NCI-H748 (cell line): ENCODE measurements at regions not wholly inside any gene's neighbourhood (a gene's known extent, or its start where the extent isn't known, plus 50 kb on each side); places are given as distances from the start of the nearest gene placed in this dataset.

Experiments used
- DNase-seq: peaks from one replicate; lab custom pipeline; 2025; ENCODE audit not compliant: unreplicated experiment; lab: John Stamatoyannopoulos, UW

DNA sequence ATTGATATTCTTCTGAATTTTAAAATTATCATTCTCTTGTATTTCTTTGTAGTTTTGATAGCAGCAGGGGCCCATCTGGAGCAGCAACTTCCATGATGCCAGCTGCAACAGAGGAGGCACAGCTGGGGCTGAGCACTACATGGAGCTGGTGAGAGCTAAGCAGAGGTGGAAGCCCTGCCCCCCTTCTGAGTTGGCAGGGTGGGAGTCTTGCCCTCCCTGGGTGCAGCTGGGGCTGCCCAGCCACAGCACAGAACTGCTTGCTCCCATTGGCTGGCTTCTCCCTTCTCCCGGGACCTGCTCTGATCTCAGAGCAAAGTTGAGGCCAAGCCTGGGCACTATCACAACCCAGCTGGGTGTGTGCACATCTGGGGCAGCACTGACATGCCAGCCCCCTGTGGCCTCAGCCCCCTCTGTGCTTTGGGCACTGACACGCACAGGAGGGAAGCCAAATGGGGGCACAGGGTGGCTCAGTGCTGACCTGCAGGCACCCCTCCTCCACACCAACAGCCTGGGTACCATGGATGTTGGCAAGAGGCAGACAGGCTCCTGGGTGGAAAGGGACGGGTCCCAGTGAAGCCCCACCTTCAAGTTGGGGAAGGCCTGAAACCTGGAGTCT is 69.1 kb upstream of the EYA4 start:
- no peak for DNase-seq

DNA sequence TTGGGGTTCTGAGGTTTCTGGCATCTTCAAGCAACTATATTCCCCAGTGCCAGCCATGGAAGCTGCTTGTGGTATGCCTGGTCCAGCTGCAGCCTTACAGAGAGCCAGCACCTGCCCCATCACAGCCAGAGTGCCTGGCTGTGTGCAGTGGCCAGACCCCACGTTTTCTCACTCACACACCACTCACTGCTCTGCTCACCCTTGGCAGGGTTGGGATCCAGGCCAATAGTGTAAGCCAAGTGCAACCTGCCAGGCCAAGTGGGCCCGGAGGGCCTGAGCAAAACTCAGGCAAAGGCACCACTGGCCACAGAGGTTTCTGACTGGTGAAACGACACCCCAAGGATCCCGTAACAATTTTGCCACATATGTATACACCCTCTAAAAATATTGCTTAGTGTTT is 67.9 kb upstream of the EYA4 start:
- no peak for DNase-seq

DNA sequence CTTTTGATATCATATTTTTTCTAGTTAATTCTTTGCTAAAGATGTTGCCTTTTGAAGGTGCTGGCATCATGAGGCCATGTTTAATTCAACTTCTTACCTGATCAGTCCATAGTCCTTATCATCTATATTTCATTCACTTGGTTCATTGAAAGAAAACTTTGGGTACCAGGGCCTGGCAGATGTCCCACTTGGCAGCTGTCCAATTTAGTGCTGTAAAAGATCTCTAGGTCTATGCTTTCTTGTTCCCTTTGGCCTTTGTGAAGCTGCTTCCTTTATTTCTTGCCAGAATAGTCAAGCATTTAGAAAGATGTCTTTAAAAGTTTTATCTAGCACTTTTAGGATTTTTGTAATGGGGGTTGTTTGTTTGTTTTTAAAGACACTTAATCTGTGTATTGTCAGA is 61.7 kb upstream of the EYA4 start:
- peak; percentile 59 for DNase-seq

DNA sequence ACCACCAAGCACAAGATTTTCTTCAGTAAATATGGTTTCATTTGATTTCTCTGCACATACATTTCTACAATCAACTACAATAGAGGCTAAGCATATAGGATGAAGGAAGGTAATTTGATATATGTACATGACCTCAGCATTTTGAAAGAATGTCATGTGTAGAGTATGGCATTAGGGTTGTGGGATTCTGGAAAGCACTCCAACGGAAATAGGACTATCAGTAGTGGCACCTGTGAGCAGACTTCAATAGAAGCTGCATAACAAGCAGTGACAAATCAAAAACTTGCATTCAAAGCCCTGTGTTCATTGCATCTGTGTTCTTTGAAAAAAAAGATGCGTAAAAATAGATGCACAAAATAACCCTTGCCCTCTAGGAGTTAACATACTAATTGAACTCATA is 57.5 kb upstream of the EYA4 start:
- peak; percentile 18 for DNase-seq

DNA sequence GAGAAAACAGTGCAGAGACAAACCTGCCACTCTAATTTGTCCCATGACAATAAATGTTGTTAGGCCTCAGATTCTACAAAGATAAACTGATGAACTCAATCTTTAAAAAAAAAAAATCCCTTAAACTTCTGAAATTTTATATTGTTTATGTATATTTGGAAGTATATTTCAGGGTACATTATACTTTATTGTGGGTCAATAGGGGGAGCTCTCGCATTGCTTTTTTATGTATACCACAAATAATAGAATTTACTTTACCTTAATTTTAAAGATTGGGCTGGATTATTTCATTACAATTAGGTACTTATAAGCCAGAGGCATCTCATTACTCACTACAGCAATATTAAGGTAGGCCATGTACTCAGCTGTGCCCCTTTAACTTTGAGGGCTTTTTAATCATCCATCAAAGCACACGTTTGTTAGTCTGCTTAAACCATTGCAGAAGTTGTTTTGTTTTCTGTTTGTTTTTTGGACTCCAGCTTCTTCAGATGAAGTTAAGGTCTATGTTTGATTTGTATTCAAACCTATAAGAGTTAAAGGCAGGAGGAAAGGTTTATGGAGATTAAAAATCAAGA is 56.3 kb upstream of the EYA4 start:
- peak; percentile 32 for DNase-seq

DNA sequence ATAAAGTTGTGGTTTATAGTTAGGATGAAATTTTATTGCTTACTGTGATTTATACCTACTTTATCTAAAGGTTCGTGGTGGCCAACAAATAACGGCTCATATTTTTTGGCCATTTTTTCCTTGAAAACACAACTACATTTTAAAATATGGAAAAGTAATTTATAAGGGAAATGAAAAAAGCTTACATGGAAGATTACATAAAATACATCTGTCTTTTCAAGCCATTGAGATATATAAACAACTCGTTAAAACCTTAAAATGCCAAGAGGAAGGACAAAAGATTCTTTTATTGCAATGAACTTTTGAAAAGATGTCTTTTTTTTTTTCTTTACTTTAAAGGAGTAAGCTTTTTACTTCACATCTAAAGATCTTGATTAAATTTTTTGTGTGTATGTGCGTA is 55.4 kb upstream of the EYA4 start:
- no peak for DNase-seq

DNA sequence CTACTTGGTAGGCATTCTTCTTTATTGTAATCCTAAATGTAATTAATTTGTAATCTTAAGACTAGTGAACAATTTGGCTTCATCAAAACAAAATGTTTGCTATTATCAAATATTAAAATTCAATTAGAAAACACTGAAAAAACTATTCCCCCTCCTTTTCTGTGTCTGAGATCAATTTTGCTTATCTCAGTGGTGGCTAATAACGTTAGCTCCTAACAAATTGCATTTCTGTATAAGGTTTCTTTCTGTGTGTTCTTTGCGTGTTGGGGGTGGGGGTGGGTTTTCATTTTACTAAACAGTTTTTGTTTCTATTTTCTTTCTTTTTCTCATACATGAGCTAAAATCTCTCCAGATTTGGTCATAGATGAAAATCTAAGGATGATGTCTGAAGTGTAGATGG is 54.0 kb upstream of the EYA4 start:
- DNase-seq, result no peak

DNA sequence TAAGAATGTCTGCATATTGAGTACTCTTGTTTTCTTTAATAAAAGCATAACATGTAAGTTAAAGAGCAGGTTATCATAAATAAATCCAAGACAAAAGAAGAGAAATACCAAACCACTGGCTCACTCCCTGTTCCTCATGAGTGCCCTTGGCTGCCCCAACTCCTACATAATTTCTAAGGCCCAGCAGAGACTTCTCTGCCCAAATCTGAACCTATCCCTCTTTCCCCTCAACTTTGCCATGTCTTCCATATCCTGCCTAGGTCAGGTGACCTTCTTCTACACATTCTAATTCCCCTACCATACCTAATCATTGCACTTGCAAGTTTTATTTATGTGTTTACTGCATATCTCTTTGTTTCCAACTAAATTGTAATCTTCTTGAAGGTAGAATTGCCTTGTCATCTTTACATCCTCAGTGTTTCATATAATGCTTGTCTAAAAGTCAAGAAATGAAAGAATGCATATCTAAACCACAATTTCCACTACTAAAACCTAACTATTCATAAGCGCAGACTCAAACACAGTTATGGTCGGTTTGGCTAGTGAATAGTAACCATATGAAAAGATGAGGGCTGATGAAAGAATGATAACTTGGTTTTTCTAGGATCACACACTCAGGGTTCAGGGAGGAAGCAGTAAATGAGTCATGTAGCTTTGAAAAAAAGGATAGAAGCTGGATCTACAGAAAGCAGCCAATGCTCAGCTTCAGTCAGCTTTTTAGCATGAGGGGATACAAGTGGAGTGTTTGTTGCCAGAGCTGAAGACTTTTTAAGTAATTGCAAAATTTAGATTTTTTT is 53.3 kb upstream of the EYA4 start:
- no peak for DNase-seq

DNA sequence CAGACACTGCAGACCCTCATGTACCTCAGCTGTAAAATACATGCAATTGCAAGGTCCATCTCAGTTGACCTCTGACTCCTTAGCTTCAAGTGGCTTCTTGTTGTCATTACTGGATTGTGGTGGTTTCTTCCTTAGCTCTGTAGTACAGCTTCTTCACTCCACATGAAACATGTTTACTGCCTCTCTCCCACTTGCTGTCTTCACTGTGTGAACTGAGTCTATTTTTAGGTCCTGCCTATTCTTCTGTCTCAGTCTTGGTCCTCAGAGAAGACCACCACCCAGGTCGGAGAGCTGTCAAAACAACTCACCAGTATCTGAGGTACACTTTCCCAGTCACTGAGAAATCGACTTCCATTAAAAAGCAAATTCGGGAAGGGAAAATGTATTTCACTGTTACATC is 50.2 kb upstream of the EYA4 start:
- no peak for DNase-seq

DNA sequence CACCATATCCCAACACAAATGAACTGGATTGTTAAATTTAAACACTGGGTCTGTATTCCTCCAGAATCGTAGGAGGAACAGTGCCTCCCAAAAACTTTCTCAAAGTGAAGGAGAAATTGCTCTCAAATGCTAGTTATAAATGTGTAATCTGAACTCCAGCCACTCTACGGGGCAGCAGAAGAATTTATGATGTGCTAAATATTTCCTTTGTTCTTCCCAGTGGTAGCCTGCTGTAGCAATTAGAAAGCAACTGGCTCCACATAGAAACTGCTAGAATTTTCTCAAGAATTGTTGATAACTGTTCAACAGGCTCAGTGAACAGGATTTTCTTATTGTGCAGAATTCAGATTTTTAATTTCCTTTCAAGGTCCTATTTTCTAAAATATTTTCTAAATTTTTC is 49.8 kb upstream of the EYA4 start:
- no peak for DNase-seq
